Aorta (tissue), 5 donors: ENCODE measurements at regions not wholly inside any gene's neighbourhood (a gene's known extent, or its start where the extent isn't known, plus 50 kb on each side); places are given as distances from the start of the nearest gene placed in this dataset.

Source experiments
- ATAC-seq: fragments of 200-7000 bp; cut with Tn5 transposase; one replicate; pipeline ENCODE4 v1.9.1; 2022; ENCODE audit warnings: moderate library complexity; ENCODE audit not compliant: low FRiP score
- DNase-seq, 2 donors: peaks; one replicate each; pipeline ENCODE4 v3.0.0-alpha.2; 2020
- H3K27ac ChIP-seq, 2 donors: one replicate each; pipeline ENCODE4 v1.5.1; 2013; ENCODE audit warnings: low read length in 2 of 2, mild to moderate bottlenecking in 2 of 2, moderate library complexity in 2 of 2, control low read depth in 1 of 2, inconsistent platforms in 1 of 2, low read depth in 1 of 2
- H3K27me3 ChIP-seq, 2 donors: one replicate each; pipeline ENCODE4 v1.6.1; 2013; ENCODE audit warnings: control low read depth in 1 of 2, low read length in 1 of 2, mild to moderate bottlenecking in 1 of 2, moderate library complexity in 1 of 2; ENCODE audit not compliant: insufficient read depth in 2 of 2, control insufficient read depth in 1 of 2
- H3K36me3 ChIP-seq, 2 donors: one replicate each; pipeline ENCODE4 v1.6.1; 2013; ENCODE audit warnings: control low read depth in 1 of 2, low read length in 1 of 2, mild to moderate bottlenecking in 1 of 2; ENCODE audit not compliant: insufficient read depth in 2 of 2, control insufficient read depth in 1 of 2
- H3K4me1 ChIP-seq, 2 donors: one replicate each; pipeline ENCODE4 v1.6.1; 2013; ENCODE audit warnings: low read length in 2 of 2, control low read depth in 1 of 2, mild to moderate bottlenecking in 1 of 2, moderate library complexity in 1 of 2; ENCODE audit not compliant: insufficient read depth in 2 of 2, control insufficient read depth in 1 of 2
- H3K4me3 ChIP-seq, 2 donors: one replicate each; pipeline ENCODE4 v1.5.1; 2013; ENCODE audit warnings: low read length in 2 of 2, control low read depth in 1 of 2, mild to moderate bottlenecking in 1 of 2
- H3K9me3 ChIP-seq: one replicate; pipeline ENCODE4 v1.6.1; 2013; ENCODE audit warnings: mild to moderate bottlenecking, low read length; ENCODE audit not compliant: control insufficient read depth
- WGBS, 2 donors: extraction: QIAGEN DNeasy Blood & Tissue Kit; methylation state at CpG; one replicate each; pipeline ENCODE4 v1.1.7; 2013; 5-methylcytosine and 5-hydroxymethylcytosine counted together
- intact Hi-C, 2 donors: fragments of 100-400 bp; cut with DNase I; formaldehyde crosslinking; loops; one replicate each; pipeline versions ENCODE4 v1.14.2 to v1.15.0; 2022
- donor health status: healthy with polysubstance abuse.
- donor health status: Bipolar disorder and iron deficiency.
- donor health status: DM: no; HTN: no; CAD: no.
- donor health status: DM: no; HTN: no; CAD: no.
- donor health status: DM: yes; HTN: yes; CAD: no.

GRCh38 chr3:965826-966225 lies 127.0 kb upstream of the CNTN6 start:
- Histone ChIP-seq H3K27me3 (no peaks in the 10 kb centered on the region), H3K36me3 (no peaks in the 10 kb centered on the region), H3K4me1 (peaks cover 0 to 5% of the 10 kb centered on the region in 2 donors), H3K4me3 (no peak overlapping the region), H3K27ac (no peak overlapping the region), H3K9me3 (no peaks in the 10 kb centered on the region)
- 44 to 59% methylated on average over 3 of the region's 3 CpGs for WGBS, 2 donors
- ATAC-seq (no peak), DNase-seq (no peak)
- intact Hi-C loops = no loop called here

GRCh38 chr3:966341-966740 lies 126.5 kb upstream of the CNTN6 start:
- intact Hi-C loops = no loop called here
- Histone ChIP-seq H3K4me1 (peaks cover 0 to 8% of the 10 kb centered on the region in 2 donors), H3K27me3 (no peaks in the 10 kb centered on the region), H3K36me3 (no peaks in the 10 kb centered on the region), H3K4me3 (no peak overlapping the region), H3K9me3 (no peaks in the 10 kb centered on the region), H3K27ac (no peak overlapping the region)
- DNase-seq (no peak), ATAC-seq (no peak)
- WGBS, 2 donors = 88 to 92% methylated on average over 10 of the region's 10 CpGs

- Histone ChIP-seq H3K9me3 (peaks cover 5% of the 10 kb centered on the region), H3K27ac (no peak overlapping the region), H3K4me3 (no peak overlapping the region), H3K4me1 (peaks cover 0 to 5% of the 10 kb centered on the region in 2 donors), H3K27me3 (no peaks in the 10 kb centered on the region), H3K36me3 (no peaks in the 10 kb centered on the region)
- ATAC-seq (no peak), DNase-seq (no peak)
- WGBS, 2 donors = 94% methylated on average over 1 of the region's 1 CpG
- intact Hi-C loops = no loop called here
Measured at GRCh38 chr3:973340-973739, 119.5 kb upstream of the CNTN6 start.

GRCh38 chr3:976006-976405 lies 116.8 kb upstream of the CNTN6 start:
- H3K4me1 ChIP-seq = peaks cover 0 to under 1% of the 10 kb centered on the region in 2 donors
- H3K4me3 ChIP-seq = no peak overlapping the region
- no peak for ATAC-seq
- H3K36me3 ChIP-seq = no peaks in the 10 kb centered on the region
- peaks cover 5% of the 10 kb centered on the region for H3K9me3 ChIP-seq
- 52 to 54% methylated on average over 5 of the region's 5 CpGs for WGBS, 2 donors
- H3K27me3 ChIP-seq = no peaks in the 10 kb centered on the region
- H3K27ac ChIP-seq = no peak overlapping the region
- intact Hi-C loops = no loop called here
- no peak for DNase-seq

GRCh38 chr3:981156-981555 lies 111.7 kb upstream of the CNTN6 start:
- Histone ChIP-seq H3K9me3 (peaks cover 1% of the 10 kb centered on the region), H3K4me1 (no peaks in the 10 kb centered on the region), H3K4me3 (no peak overlapping the region), H3K27me3 (no peaks in the 10 kb centered on the region), H3K27ac (no peak overlapping the region), H3K36me3 (no peaks in the 10 kb centered on the region)
- DNase-seq = no peak
- ATAC-seq = no peak
- intact Hi-C loops = no loop called here
- 93 to 96% methylated on average over 6 of the region's 6 CpGs for WGBS, 2 donors

- Histone ChIP-seq H3K4me1 (no peaks in the 10 kb centered on the region), H3K27me3 (no peaks in the 10 kb centered on the region), H3K27ac (no peak overlapping the region), H3K4me3 (no peak overlapping the region), H3K9me3 (no peaks in the 10 kb centered on the region), H3K36me3 (no peaks in the 10 kb centered on the region)
- DNase-seq (no peak), ATAC-seq (no peak)
- WGBS, 2 donors = 89 to 94% methylated on average over 1 of the region's 1 CpG
- intact Hi-C loops = no loop called here
Measured at GRCh38 chr3:988785-989184, 104.0 kb upstream of the CNTN6 start.

GRCh38 chr3:992871-993270 lies 100.0 kb upstream of the CNTN6 start:
- DNase-seq (no peak), ATAC-seq (no peak)
- Histone ChIP-seq H3K27ac (no peak overlapping the region), H3K4me1 (no peaks in the 10 kb centered on the region), H3K9me3 (no peaks in the 10 kb centered on the region), H3K36me3 (no peaks in the 10 kb centered on the region), H3K27me3 (no peaks in the 10 kb centered on the region), H3K4me3 (no peak overlapping the region)
- intact Hi-C loops = no loop called here
- 86 to 87% methylated on average over 6 of the region's 6 CpGs for WGBS, 2 donors

- Histone ChIP-seq H3K4me3 (no peak overlapping the region), H3K27me3 (no peaks in the 10 kb centered on the region), H3K9me3 (no peaks in the 10 kb centered on the region), H3K4me1 (no peaks in the 10 kb centered on the region), H3K27ac (no peak overlapping the region), H3K36me3 (no peaks in the 10 kb centered on the region)
- whole genome bisulfite sequencing, 2 donors = 84 to 87% methylated on average over 1 of the region's 1 CpG
- no peak for ATAC-seq
- intact Hi-C loops = no loop called here
- DNase-seq = no peak
Measured at GRCh38 chr3:1002010-1002409, 90.8 kb upstream of the CNTN6 start.

- Histone ChIP-seq H3K27ac (no peak overlapping the region), H3K4me3 (no peak overlapping the region), H3K36me3 (no peaks in the 10 kb centered on the region), H3K4me1 (no peaks in the 10 kb centered on the region), H3K9me3 (no peaks in the 10 kb centered on the region), H3K27me3 (no peaks in the 10 kb centered on the region)
- WGBS, 2 donors = 30 to 36% methylated on average over 1 of the region's 1 CpG
- intact Hi-C loops = no loop called here
- no peak for DNase-seq
- ATAC-seq = no peak
Measured at GRCh38 chr3:1007866-1008265, 85.0 kb upstream of the CNTN6 start.
